HUES6 (cell line): ENCODE measurements at regions not wholly inside any gene's neighbourhood (a gene's known extent, or its start where the extent isn't known, plus 50 kb on each side); places are given as distances from the start of the nearest gene placed in this dataset.

Experiments
- H3K27ac ChIP-seq: 2 replicates; pipeline ENCODE4 v1.7.0; 2013; ENCODE audit warnings: low read depth, mild to moderate bottlenecking, low read length, inconsistent platforms
- H3K27me3 ChIP-seq: 2 replicates; pipeline ENCODE4 v1.6.1; 2013; ENCODE audit warnings: low read length; ENCODE audit not compliant: control insufficient read depth, insufficient read depth
- H3K36me3 ChIP-seq: 2 replicates; pipeline ENCODE4 v1.6.1; 2013; ENCODE audit warnings: low read length; ENCODE audit not compliant: control insufficient read depth, insufficient read depth
- H3K4me1 ChIP-seq: 2 replicates; pipeline ENCODE4 v1.6.1; 2013; ENCODE audit warnings: low read length; ENCODE audit not compliant: control insufficient read depth, insufficient read depth
- H3K4me3 ChIP-seq: 2 replicates; pipeline ENCODE4 v1.5.1; 2013; ENCODE audit warnings: low read depth, low read length
- H3K9ac ChIP-seq: one replicate; pipeline ENCODE4 v1.6.1; 2013; ENCODE audit warnings: mild to moderate bottlenecking, low read length
- H3K9me3 ChIP-seq: 2 replicates; pipeline ENCODE4 v1.6.1; 2013; ENCODE audit warnings: low read depth, low read length; ENCODE audit not compliant: control insufficient read depth, insufficient read depth

GRCh38 chr2:13574831-13575230, 858.1 kb downstream of the TRIB2 start:
- H3K9ac ChIP-seq, result no peak overlapping the region
- no peak overlapping the region for H3K4me3 ChIP-seq
- no peaks in the 10 kb centered on the region for H3K27me3 ChIP-seq
- no peaks in the 10 kb centered on the region for H3K4me1 ChIP-seq
- H3K9me3 ChIP-seq, result no peaks in the 10 kb centered on the region
- no peaks in the 10 kb centered on the region for H3K36me3 ChIP-seq
- no peak overlapping the region for H3K27ac ChIP-seq

- Histone ChIP-seq H3K4me3 (no peak overlapping the region), H3K36me3 (no peaks in the 10 kb centered on the region), H3K9me3 (no peaks in the 10 kb centered on the region), H3K27ac (no peak overlapping the region), H3K4me1 (no peaks in the 10 kb centered on the region), H3K27me3 (no peaks in the 10 kb centered on the region), H3K9ac (no peak overlapping the region)
Observed at GRCh38 chr2:13576406-13577036, 859.8 kb downstream of the TRIB2 start.

- no peaks in the 10 kb centered on the region for H3K4me1 ChIP-seq
- H3K4me3 ChIP-seq, result no peak overlapping the region
- no peak overlapping the region for H3K27ac ChIP-seq
- no peaks in the 10 kb centered on the region for H3K36me3 ChIP-seq
- no peak overlapping the region for H3K9ac ChIP-seq
- H3K27me3 ChIP-seq, result no peaks in the 10 kb centered on the region
- no peaks in the 10 kb centered on the region for H3K9me3 ChIP-seq
Observed at GRCh38 chr2:13578547-13578946, 861.8 kb downstream of the TRIB2 start.

DNA sequence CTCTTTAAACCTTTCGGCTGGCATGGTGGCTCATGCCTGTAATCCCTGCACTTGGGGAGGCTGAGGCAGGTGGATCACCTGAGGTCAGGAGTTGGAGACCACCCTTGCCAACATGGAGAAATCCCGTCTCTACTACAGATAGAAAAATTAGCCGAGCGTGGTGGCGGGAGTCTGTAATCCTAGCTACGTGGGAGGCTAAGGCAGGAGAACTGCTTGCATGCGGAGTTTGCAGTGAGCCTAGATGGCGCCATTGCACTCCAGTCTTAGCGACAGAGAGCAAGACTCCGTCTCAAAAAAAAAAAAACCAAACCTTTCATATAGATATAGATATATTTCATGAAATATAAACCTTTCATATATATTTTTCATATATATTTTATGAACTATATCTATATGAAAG, 864.7 kb downstream of the TRIB2 start:
- Histone ChIP-seq H3K4me3 (no peak overlapping the region), H3K9me3 (no peaks in the 10 kb centered on the region), H3K36me3 (no peaks in the 10 kb centered on the region), H3K9ac (no peak overlapping the region), H3K27ac (no peak overlapping the region), H3K27me3 (no peaks in the 10 kb centered on the region), H3K4me1 (no peaks in the 10 kb centered on the region)

DNA sequence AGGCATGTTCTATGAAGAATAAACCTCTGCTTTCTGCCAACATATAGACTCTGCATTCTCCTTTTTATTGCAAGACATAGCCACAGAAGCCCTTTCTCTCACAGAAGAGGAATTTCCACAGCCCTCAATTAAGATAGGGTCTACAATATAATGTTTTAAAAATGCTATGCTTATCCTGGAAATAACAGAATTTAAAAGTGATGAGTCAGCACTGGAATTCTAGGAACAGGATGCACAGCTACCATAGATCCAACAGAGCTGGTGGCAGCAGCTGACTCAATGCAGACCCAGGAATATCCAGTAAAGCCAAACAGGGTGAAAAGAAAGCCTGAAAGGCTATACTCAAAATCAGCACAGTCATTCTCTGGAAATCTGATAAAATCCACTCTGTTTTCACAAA, 866.9 kb downstream of the TRIB2 start:
- no peak overlapping the region for H3K4me3 ChIP-seq
- no peaks in the 10 kb centered on the region for H3K36me3 ChIP-seq
- no peak overlapping the region for H3K27ac ChIP-seq
- no peaks in the 10 kb centered on the region for H3K27me3 ChIP-seq
- H3K4me1 ChIP-seq, result no peaks in the 10 kb centered on the region
- no peaks in the 10 kb centered on the region for H3K9me3 ChIP-seq
- no peak overlapping the region for H3K9ac ChIP-seq

DNA sequence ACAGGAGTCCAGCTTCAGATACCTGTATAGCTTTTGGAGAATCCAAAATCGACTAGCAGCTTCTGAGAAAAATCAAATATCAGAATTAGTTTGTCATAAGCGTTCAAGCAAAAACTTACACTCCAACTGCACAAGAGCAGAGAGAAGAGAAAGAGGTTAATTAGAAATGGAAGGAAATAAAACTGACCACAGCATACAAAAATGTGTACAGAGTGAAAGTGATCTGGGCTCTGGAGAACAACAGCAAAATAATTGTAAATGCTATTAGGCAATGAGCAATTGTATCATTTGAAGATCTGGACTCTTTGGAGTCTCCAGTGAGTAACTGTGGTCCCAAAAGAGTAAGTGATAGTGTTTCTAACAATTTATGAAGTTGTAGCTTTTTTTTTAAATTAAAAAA, 867.3 kb downstream of the TRIB2 start:
- no peak overlapping the region for H3K27ac ChIP-seq
- H3K4me1 ChIP-seq, result no peaks in the 10 kb centered on the region
- H3K36me3 ChIP-seq, result no peaks in the 10 kb centered on the region
- no peaks in the 10 kb centered on the region for H3K27me3 ChIP-seq
- H3K9ac ChIP-seq, result no peak overlapping the region
- H3K9me3 ChIP-seq, result no peaks in the 10 kb centered on the region
- H3K4me3 ChIP-seq, result no peak overlapping the region

GRCh38 chr2:13585732-13586131, 869.0 kb downstream of the TRIB2 start:
- no peaks in the 10 kb centered on the region for H3K27me3 ChIP-seq
- no peaks in the 10 kb centered on the region for H3K9me3 ChIP-seq
- no peak overlapping the region for H3K4me3 ChIP-seq
- no peaks in the 10 kb centered on the region for H3K36me3 ChIP-seq
- H3K4me1 ChIP-seq, result no peaks in the 10 kb centered on the region
- no peak overlapping the region for H3K27ac ChIP-seq
- no peak overlapping the region for H3K9ac ChIP-seq

DNA sequence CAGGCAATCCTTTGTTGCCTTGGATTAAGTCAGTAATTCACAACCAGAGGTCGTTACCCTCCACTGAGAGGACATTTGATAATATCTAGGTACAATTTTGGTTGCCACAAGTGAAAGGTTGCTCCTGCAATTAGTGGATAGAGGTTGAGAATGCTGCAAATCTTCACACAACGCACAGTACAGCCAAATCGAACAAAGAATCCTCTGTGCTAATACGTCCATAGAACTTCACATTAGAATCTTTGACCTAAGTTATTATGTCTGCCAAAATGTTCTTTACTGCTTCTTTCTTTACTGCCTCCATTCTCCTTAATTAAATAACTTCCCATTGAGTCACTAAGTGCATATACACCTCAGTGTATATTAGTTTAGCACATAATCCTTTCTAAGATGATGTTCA, 879.5 kb downstream of the TRIB2 start:
- Histone ChIP-seq H3K27ac (no peak overlapping the region), H3K9me3 (no peaks in the 10 kb centered on the region), H3K36me3 (no peaks in the 10 kb centered on the region), H3K27me3 (no peaks in the 10 kb centered on the region), H3K4me3 (no peak overlapping the region), H3K9ac (no peak overlapping the region), H3K4me1 (no peaks in the 10 kb centered on the region)

- no peaks in the 10 kb centered on the region for H3K9me3 ChIP-seq
- H3K36me3 ChIP-seq, result no peaks in the 10 kb centered on the region
Observed at GRCh38 chr2:13597176-13597575, 880.4 kb downstream of the TRIB2 start.

DNA sequence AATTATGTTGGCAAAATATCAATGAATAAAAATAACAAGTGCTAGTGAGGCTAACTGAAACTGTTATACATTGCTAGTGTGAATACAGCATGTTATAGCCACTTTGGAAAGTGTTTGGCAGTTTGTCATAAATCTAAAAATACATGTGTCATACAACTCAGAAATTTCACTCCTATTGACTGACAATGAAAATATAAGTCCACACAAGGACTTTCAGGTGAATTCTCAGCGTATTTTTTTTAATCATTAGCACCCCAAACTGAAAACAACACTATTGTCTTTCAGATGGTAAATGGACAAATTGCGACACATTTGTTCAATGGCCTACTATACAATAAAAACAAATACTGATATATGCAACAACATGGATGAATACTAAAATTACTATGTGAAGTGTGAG, 884.8 kb downstream of the TRIB2 start:
- Histone ChIP-seq H3K27ac (no peak overlapping the region), H3K4me1 (no peaks in the 10 kb centered on the region), H3K36me3 (no peaks in the 10 kb centered on the region), H3K9me3 (no peaks in the 10 kb centered on the region), H3K27me3 (no peaks in the 10 kb centered on the region), H3K9ac (no peak overlapping the region), H3K4me3 (no peak overlapping the region)

More at GRCh38 chr2:13597176-13597575, 880.4 kb downstream of the TRIB2 start:
- Histone ChIP-seq H3K4me1 (no peaks in the 10 kb centered on the region), H3K9ac (no peak overlapping the region), H3K4me3 (no peak overlapping the region), H3K27me3 (no peaks in the 10 kb centered on the region), H3K27ac (no peak overlapping the region)

DNA sequence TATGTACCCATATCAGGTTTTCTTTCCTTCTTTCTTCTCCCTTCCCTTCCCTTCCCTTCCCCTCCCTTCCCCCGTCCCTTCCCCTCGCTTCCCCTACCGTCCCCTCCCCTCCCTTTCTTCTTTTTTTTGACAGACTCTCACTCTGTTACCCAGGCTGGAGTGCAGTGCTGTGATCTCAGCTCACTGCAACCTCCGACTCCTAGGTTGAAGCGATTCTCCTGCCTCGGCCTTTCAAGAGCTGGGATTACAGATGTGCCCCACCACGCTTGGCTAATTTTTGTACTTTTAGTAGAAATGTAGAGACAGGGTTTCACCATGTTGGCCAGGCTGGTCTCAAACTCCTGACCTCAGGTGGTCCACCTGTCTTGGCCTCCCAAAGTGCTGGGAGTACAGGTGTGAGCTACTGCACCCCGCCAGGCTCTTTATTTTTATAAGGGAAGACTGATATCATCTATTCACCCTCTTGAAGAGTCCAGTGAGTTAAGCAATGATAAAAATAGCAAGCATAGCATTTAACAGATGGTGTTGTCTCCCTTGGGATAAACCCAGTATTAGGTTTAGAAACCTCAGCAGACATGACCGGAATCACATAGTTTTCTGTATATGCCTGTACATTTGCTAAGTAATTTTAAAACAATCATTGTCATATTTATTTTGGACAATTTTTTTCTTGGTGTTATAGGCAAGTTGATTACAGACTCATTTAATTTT, 888.4 kb downstream of the TRIB2 start:
- no peak overlapping the region for H3K27ac ChIP-seq
- no peak overlapping the region for H3K4me3 ChIP-seq
- H3K36me3 ChIP-seq, result no peaks in the 10 kb centered on the region
- no peaks in the 10 kb centered on the region for H3K27me3 ChIP-seq
- no peaks in the 10 kb centered on the region for H3K4me1 ChIP-seq
- no peaks in the 10 kb centered on the region for H3K9me3 ChIP-seq
- H3K9ac ChIP-seq, result no peak overlapping the region
